Right lobe of liver (tissue), 4 donors: ENCODE measurements at regions not wholly inside any gene's neighbourhood (a gene's known extent, or its start where the extent isn't known, plus 50 kb on each side); places are given as distances from the start of the nearest gene placed in this dataset.

Experiments used
- CTCF ChIP-seq, 4 donors: fragments of 200-600 bp in 3 of 4; fragments of 450-650 bp in 1 of 4; IDR thresholded peaks; one replicate each; pipeline versions ENCODE4 v1.5.1 to v1.8.0; 2016 to 2022; ENCODE audit warnings: antibody characterized with exemption in 4 of 4, mild to moderate bottlenecking in 2 of 4
- POLR2A ChIP-seq: fragments of 450-650 bp; IDR thresholded peaks from one replicate; pipeline ENCODE4 v1.6.1; 2017; ENCODE audit warnings: antibody characterized with exemption, mild to moderate bottlenecking
- donor health status: DM: no; HTN: no; CAD: no.
- donor health status: DM: no; HTN: no; CAD: no.
- donor health status: DM: no; HTN: yes; CAD: no.

- TF ChIP-seq CTCF (IDR thresholded peaks at IDR 0.05) (no peak), POLR2A (no peak)
These were observed 538.9 kb upstream of the ANO5 start for GRCh38 chr11:21653951-21654421.
